ENCODE measurements at regions not wholly inside any gene's neighbourhood (a gene's known extent, or its start where the extent isn't known, plus 50 kb on each side); places are given as distances from the start of the nearest gene placed in this dataset.

GRCh38 chr3:5427938-5428337 lies 240.4 kb downstream of the EDEM1 start:
- WGBS, 2 experiments (ENCODE audit: insufficient coverage in 2 of 2) = 94 to 100% methylated on average over 1 to 2 of the region's 3 CpGs
- Histone ChIP-seq H3K27ac (ENCODE audit: low read depth, low read length, severe bottlenecking) (no peak overlapping the region), H3K4me3 (ENCODE audit: extremely low read depth, insufficient read depth, low read length, poor library complexity, severe bottlenecking) (no peak overlapping the region), H3K4me1 (ENCODE audit: control insufficient read depth, insufficient read depth, low read length, poor library complexity, severe bottlenecking) (no peaks in the 10 kb centered on the region), H3K36me3 (ENCODE audit: control insufficient read depth, insufficient read depth, low read length) (no peaks in the 10 kb centered on the region), H3K9me3 (ENCODE audit: control insufficient read depth, low read length) (no peaks in the 10 kb centered on the region)

- no peaks in the 10 kb centered on the region for H3K9me3 ChIP-seq (ENCODE audit: control insufficient read depth, low read length)
- no peak overlapping the region for H3K27ac ChIP-seq (ENCODE audit: low read depth, low read length, severe bottlenecking)
- H3K4me3 ChIP-seq (ENCODE audit: extremely low read depth, insufficient read depth, low read length, poor library complexity, severe bottlenecking) = no peak overlapping the region
- H3K4me1 ChIP-seq (ENCODE audit: control insufficient read depth, insufficient read depth, low read length, poor library complexity, severe bottlenecking) = no peaks in the 10 kb centered on the region
- H3K36me3 ChIP-seq (ENCODE audit: control insufficient read depth, insufficient read depth, low read length) = no peaks in the 10 kb centered on the region
- 79 to 83% methylated on average over 4 to 8 of the region's 10 CpGs for WGBS, 2 experiments (ENCODE audit: insufficient coverage in 2 of 2)
Measured at GRCh38 chr3:5428607-5429516, 241.4 kb downstream of the EDEM1 start.

- no peak overlapping the region for H3K27ac ChIP-seq (ENCODE audit: low read depth, low read length, severe bottlenecking)
- H3K36me3 ChIP-seq (ENCODE audit: control insufficient read depth, insufficient read depth, low read length) = no peaks in the 10 kb centered on the region
- no peaks in the 10 kb centered on the region for H3K9me3 ChIP-seq (ENCODE audit: control insufficient read depth, low read length)
- no peak overlapping the region for H3K4me3 ChIP-seq (ENCODE audit: extremely low read depth, insufficient read depth, low read length, poor library complexity, severe bottlenecking)
- no peaks in the 10 kb centered on the region for H3K4me1 ChIP-seq (ENCODE audit: control insufficient read depth, insufficient read depth, low read length, poor library complexity, severe bottlenecking)
Measured at GRCh38 chr3:5429517-5429890, 242.0 kb downstream of the EDEM1 start.

GRCh38 chr3:5430701-5431100 lies 243.2 kb downstream of the EDEM1 start:
- Histone ChIP-seq H3K4me3 (ENCODE audit: extremely low read depth, insufficient read depth, low read length, poor library complexity, severe bottlenecking) (no peak overlapping the region), H3K27ac (ENCODE audit: low read depth, low read length, severe bottlenecking) (no peak overlapping the region), H3K36me3 (ENCODE audit: control insufficient read depth, insufficient read depth, low read length) (no peaks in the 10 kb centered on the region), H3K9me3 (ENCODE audit: control insufficient read depth, low read length) (no peaks in the 10 kb centered on the region), H3K4me1 (ENCODE audit: control insufficient read depth, insufficient read depth, low read length, poor library complexity, severe bottlenecking) (no peaks in the 10 kb centered on the region)
- 100% methylated on average over 1 of the region's 1 CpG; no CpG with 5 or more reads in 1 of the 2 experiments for WGBS, 2 experiments (ENCODE audit: insufficient coverage in 2 of 2)

- WGBS, 2 experiments (ENCODE audit: insufficient coverage in 2 of 2) = 83 to 85% methylated on average over 2 to 4 of the region's 4 CpGs
- no peak overlapping the region for H3K27ac ChIP-seq (ENCODE audit: low read depth, low read length, severe bottlenecking)
- no peaks in the 10 kb centered on the region for H3K36me3 ChIP-seq (ENCODE audit: control insufficient read depth, insufficient read depth, low read length)
- H3K4me3 ChIP-seq (ENCODE audit: extremely low read depth, insufficient read depth, low read length, poor library complexity, severe bottlenecking) = no peak overlapping the region
- no peaks in the 10 kb centered on the region for H3K4me1 ChIP-seq (ENCODE audit: control insufficient read depth, insufficient read depth, low read length, poor library complexity, severe bottlenecking)
- H3K9me3 ChIP-seq (ENCODE audit: control insufficient read depth, low read length) = no peaks in the 10 kb centered on the region
Measured at GRCh38 chr3:5431146-5431545, 243.6 kb downstream of the EDEM1 start.

- no peaks in the 10 kb centered on the region for H3K4me1 ChIP-seq (ENCODE audit: control insufficient read depth, insufficient read depth, low read length, poor library complexity, severe bottlenecking)
- WGBS, 2 experiments (ENCODE audit: insufficient coverage in 2 of 2) = 79 to 93% methylated on average over 3 to 4 of the region's 5 CpGs
- no peaks in the 10 kb centered on the region for H3K36me3 ChIP-seq (ENCODE audit: control insufficient read depth, insufficient read depth, low read length)
- H3K27ac ChIP-seq (ENCODE audit: low read depth, low read length, severe bottlenecking) = no peak overlapping the region
- H3K4me3 ChIP-seq (ENCODE audit: extremely low read depth, insufficient read depth, low read length, poor library complexity, severe bottlenecking) = no peak overlapping the region
- no peaks in the 10 kb centered on the region for H3K9me3 ChIP-seq (ENCODE audit: control insufficient read depth, low read length)
Measured at GRCh38 chr3:5431811-5432378, 244.4 kb downstream of the EDEM1 start.

GRCh38 chr3:5437296-5437782 lies 249.8 kb downstream of the EDEM1 start:
- no peaks in the 10 kb centered on the region for H3K4me1 ChIP-seq (ENCODE audit: control insufficient read depth, insufficient read depth, low read length, poor library complexity, severe bottlenecking)
- H3K9me3 ChIP-seq (ENCODE audit: control insufficient read depth, low read length) = no peaks in the 10 kb centered on the region
- 88 to 100% methylated on average over 2 to 4 of the region's 5 CpGs for WGBS, 2 experiments (ENCODE audit: insufficient coverage in 2 of 2)
- no peaks in the 10 kb centered on the region for H3K36me3 ChIP-seq (ENCODE audit: control insufficient read depth, insufficient read depth, low read length)
- H3K4me3 ChIP-seq (ENCODE audit: extremely low read depth, insufficient read depth, low read length, poor library complexity, severe bottlenecking) = no peak overlapping the region
- no peak overlapping the region for H3K27ac ChIP-seq (ENCODE audit: low read depth, low read length, severe bottlenecking)

- no peak overlapping the region for H3K27ac ChIP-seq (ENCODE audit: low read depth, low read length, severe bottlenecking)
- WGBS, 2 experiments (ENCODE audit: insufficient coverage in 2 of 2) = 63% methylated on average over 2 of the region's 3 CpGs; no CpG with 5 or more reads in 1 of the 2 experiments
- no peak overlapping the region for H3K4me3 ChIP-seq (ENCODE audit: extremely low read depth, insufficient read depth, low read length, poor library complexity, severe bottlenecking)
- no peaks in the 10 kb centered on the region for H3K9me3 ChIP-seq (ENCODE audit: control insufficient read depth, low read length)
- no peaks in the 10 kb centered on the region for H3K4me1 ChIP-seq (ENCODE audit: control insufficient read depth, insufficient read depth, low read length, poor library complexity, severe bottlenecking)
- H3K36me3 ChIP-seq (ENCODE audit: control insufficient read depth, insufficient read depth, low read length) = no peaks in the 10 kb centered on the region
Measured at GRCh38 chr3:5437783-5438323, 250.3 kb downstream of the EDEM1 start.

GRCh38 chr3:5441401-5441800 lies 253.9 kb downstream of the EDEM1 start:
- Histone ChIP-seq H3K4me1 (ENCODE audit: control insufficient read depth, insufficient read depth, low read length, poor library complexity, severe bottlenecking) (no peaks in the 10 kb centered on the region), H3K27ac (ENCODE audit: low read depth, low read length, severe bottlenecking) (no peak overlapping the region), H3K36me3 (ENCODE audit: control insufficient read depth, insufficient read depth, low read length) (no peaks in the 10 kb centered on the region), H3K9me3 (ENCODE audit: control insufficient read depth, low read length) (no peaks in the 10 kb centered on the region), H3K4me3 (ENCODE audit: extremely low read depth, insufficient read depth, low read length, poor library complexity, severe bottlenecking) (no peak overlapping the region)
- 83% methylated on average over 1 of the region's 1 CpG; no CpG with 5 or more reads in 1 of the 2 experiments for WGBS, 2 experiments (ENCODE audit: insufficient coverage in 2 of 2)

GRCh38 chr3:5442106-5442785 lies 254.7 kb downstream of the EDEM1 start:
- no peaks in the 10 kb centered on the region for H3K9me3 ChIP-seq (ENCODE audit: control insufficient read depth, low read length)
- H3K4me1 ChIP-seq (ENCODE audit: control insufficient read depth, insufficient read depth, low read length, poor library complexity, severe bottlenecking) = no peaks in the 10 kb centered on the region
- no peak overlapping the region for H3K27ac ChIP-seq (ENCODE audit: low read depth, low read length, severe bottlenecking)
- H3K4me3 ChIP-seq (ENCODE audit: extremely low read depth, insufficient read depth, low read length, poor library complexity, severe bottlenecking) = no peak overlapping the region
- H3K36me3 ChIP-seq (ENCODE audit: control insufficient read depth, insufficient read depth, low read length) = no peaks in the 10 kb centered on the region
- 90% methylated on average over 2 of the region's 4 CpGs; no CpG with 5 or more reads in 1 of the 2 experiments for WGBS, 2 experiments (ENCODE audit: insufficient coverage in 2 of 2)

All from mesodermal cell (in vitro differentiated cells).